ENCODE measurements at regions not wholly inside any gene's neighbourhood (a gene's known extent, or its start where the extent isn't known, plus 50 kb on each side); places are given as distances from the start of the nearest gene placed in this dataset.

- TF ChIP-seq IRF3 (IDR thresholded peaks at IDR 0.05) (no peak), TCF7 (IDR thresholded peaks at IDR 0.05; ENCODE audit: borderline replicate concordance) (no peak), POLR2AphosphoS5 (IDR thresholded peaks at IDR 0.05; ENCODE audit: low read length) (no peak), SPI1 (IDR thresholded peaks at IDR 0.05; ENCODE audit: borderline replicate concordance, insufficient read depth, low read depth, low read length) (no peak), POLR2A (IDR thresholded peaks at IDR 0.05; ENCODE audit: low read depth, low read length) (no peak), ATF3 (IDR thresholded peaks at IDR 0.05; ENCODE audit: borderline replicate concordance, extremely low read depth, low read depth, low read length) (no peak), CTCF (IDR thresholded peaks at IDR 0.05 in 2 of 3, conservative IDR thresholded peaks at IDR 0.05 in 1 of 3; ENCODE audit: control insufficient read depth in 2 of 3, extremely low read depth in 1 of 3, insufficient read depth in 1 of 3, low read depth in 3 of 3, low read length in 3 of 3) (no peak)
These were observed 298.8 kb upstream of the FANCL start for GRCh38 chr2:58539973-58540372.

All from GM12878 (cell line).